ENCODE measurements at regions not wholly inside any gene's neighbourhood (a gene's known extent, or its start where the extent isn't known, plus 50 kb on each side); places are given as distances from the start of the nearest gene placed in this dataset.

DNA sequence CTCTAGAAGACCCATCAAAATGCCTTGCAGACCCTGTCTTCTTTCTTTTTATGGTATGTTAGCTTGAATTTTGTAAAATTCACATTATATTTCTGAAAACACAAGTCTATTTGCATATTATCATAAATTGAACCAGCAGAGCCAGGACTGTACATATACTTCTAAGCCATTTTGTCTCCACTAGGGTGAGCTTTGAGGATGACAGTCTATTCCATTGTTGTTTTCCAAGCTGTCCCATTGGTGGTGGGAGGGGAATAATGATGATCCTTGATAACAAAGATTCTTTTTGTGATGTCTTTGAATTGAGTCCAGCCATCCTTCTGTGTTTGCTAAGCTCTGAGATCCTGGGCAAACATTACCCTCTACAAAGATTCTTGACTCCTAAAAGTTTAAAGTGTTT lies 359.3 kb upstream of the PCDH20 start:
- no peak overlapping the region for H3K56ac ChIP-seq (ENCODE audit: extremely low read depth, insufficient read depth, low read length)
- ChIA-PET CTCF (no interaction called here), POLR2A (ENCODE audit: unreplicated experiment) (no interaction called here)
- no peaks in the 10 kb centered on the region for H3K79me1 ChIP-seq (ENCODE audit: low read depth in 1 of 2, low read length in 2 of 2)
- no peak overlapping the region for H3K4me2 ChIP-seq (ENCODE audit: low read depth, low read length)
- peaks cover 9% of the 10 kb centered on the region; the same call in 1 of the 2 replicates for H3K9me3 ChIP-seq (ENCODE audit: control insufficient read depth, insufficient read depth, low read length)
- no peak overlapping the region for H2BK20ac ChIP-seq (ENCODE audit: low read depth, low read length)
- no peak overlapping the region for H2AK5ac ChIP-seq (ENCODE audit: low read depth, low read length)
- no peaks in the 10 kb centered on the region for H3K9me1 ChIP-seq (ENCODE audit: insufficient read depth, low read length)
- no peaks in the 10 kb centered on the region for H4K20me1 ChIP-seq (ENCODE audit: insufficient read depth, low read length)
- H2BK15ac ChIP-seq (ENCODE audit: low read depth, low read length): no peak overlapping the region
- no peak overlapping the region for H2AK9ac ChIP-seq (replicated peaks; ENCODE audit: low read depth, low read length, poor library complexity)
- in situ Hi-C loops (cut with MboI; ENCODE audit: low sequenced_read_pairs) (no loop called here), dilution Hi-C loops (cut with HindIII; ENCODE audit: low sequenced_read_pairs, unreplicated experiment) (no loop called here), intact Hi-C loops (cut with micrococcal nuclease) (no loop called here)
- H3K4me3 ChIP-seq (ENCODE audit: insufficient read depth, low read depth, low read length): no peak overlapping the region
- DNase-seq: no peak
- H3K27me3 ChIP-seq (ENCODE audit: control insufficient read depth, insufficient read depth, low read length): no peaks in the 10 kb centered on the region
- H3K4ac ChIP-seq (ENCODE audit: low read depth, low read length): no peak overlapping the region
- ATAC-seq (ENCODE audit: low read depth): no peak
- H3K4me1 ChIP-seq (ENCODE audit: control insufficient read depth, insufficient read depth, low read length): no peaks in the 10 kb centered on the region
- H4K5ac ChIP-seq (ENCODE audit: low read depth, low read length): no peak overlapping the region
- no peak overlapping the region for H3K27ac ChIP-seq (ENCODE audit: insufficient read depth, low read length)
- H2BK5ac ChIP-seq (ENCODE audit: low read depth, low read length, poor library complexity, severe bottlenecking): no peak overlapping the region
- no TSS peak for BruUV-seq (replicated peaks)
- no peak overlapping the region for H3K9ac ChIP-seq (ENCODE audit: low read depth, low read length)
- H3K23ac ChIP-seq (ENCODE audit: low read depth, low read length): no peak overlapping the region
- no peak overlapping the region for H2AFZ ChIP-seq (replicated peaks; ENCODE audit: low read length, poor library complexity)
- no peak overlapping the region for H4K8ac ChIP-seq (ENCODE audit: low read depth in 2 of 2, low read length in 2 of 2)
- no peak overlapping the region for H4K91ac ChIP-seq (ENCODE audit: insufficient read depth, low read depth, low read length)
- no peaks in the 10 kb centered on the region for H3K36me3 ChIP-seq (ENCODE audit: control insufficient read depth, insufficient read depth, low read length)
- H3K14ac ChIP-seq (replicated peaks; ENCODE audit: low read depth, low read length): no peak overlapping the region
- TF ChIP-seq MAZ (IDR thresholded peaks at IDR 0.05; ENCODE audit: borderline replicate concordance, low read depth, low read length) (no peak), RFX5 (IDR thresholded peaks at IDR 0.05; ENCODE audit: low read depth, low read length) (no peak), RAD21 (IDR thresholded peaks at IDR 0.05; ENCODE audit: low read length) (no peak), CEBPB (IDR thresholded peaks at IDR 0.05; ENCODE audit: low read depth, low read length) (no peak)
- TF ChIP-seq, protein P1, sequence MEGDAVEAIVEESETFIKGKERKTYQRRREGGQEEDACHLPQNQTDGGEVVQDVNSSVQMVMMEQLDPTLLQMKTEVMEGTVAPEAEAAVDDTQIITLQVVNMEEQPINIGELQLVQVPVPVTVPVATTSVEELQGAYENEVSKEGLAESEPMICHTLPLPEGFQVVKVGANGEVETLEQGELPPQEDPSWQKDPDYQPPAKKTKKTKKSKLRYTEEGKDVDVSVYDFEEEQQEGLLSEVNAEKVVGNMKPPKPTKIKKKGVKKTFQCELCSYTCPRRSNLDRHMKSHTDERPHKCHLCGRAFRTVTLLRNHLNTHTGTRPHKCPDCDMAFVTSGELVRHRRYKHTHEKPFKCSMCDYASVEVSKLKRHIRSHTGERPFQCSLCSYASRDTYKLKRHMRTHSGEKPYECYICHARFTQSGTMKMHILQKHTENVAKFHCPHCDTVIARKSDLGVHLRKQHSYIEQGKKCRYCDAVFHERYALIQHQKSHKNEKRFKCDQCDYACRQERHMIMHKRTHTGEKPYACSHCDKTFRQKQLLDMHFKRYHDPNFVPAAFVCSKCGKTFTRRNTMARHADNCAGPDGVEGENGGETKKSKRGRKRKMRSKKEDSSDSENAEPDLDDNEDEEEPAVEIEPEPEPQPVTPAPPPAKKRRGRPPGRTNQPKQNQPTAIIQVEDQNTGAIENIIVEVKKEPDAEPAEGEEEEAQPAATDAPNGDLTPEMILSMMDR (conservative IDR thresholded peaks at IDR 0.05; ENCODE audit: low read depth, low read length): no peak
- H3K18ac ChIP-seq (ENCODE audit: low read depth, low read length): no peak overlapping the region
- H2BK120ac ChIP-seq (ENCODE audit: low read depth, low read length): no peak overlapping the region
